Smooth muscle cell (in vitro differentiated cells): ENCODE measurements at regions not wholly inside any gene's neighbourhood (a gene's known extent, or its start where the extent isn't known, plus 50 kb on each side); places are given as distances from the start of the nearest gene placed in this dataset.

ENCODE experiments used
- DNase-seq: peaks from one replicate; lab custom pipeline; 2025; ENCODE audit not compliant: unreplicated experiment; lab: John Stamatoyannopoulos, UW
- H2AFZ ChIP-seq: fragments of 200-600 bp; sonication (generic); 2 replicates; pipeline ENCODE4 v1.6.0; 2016; ENCODE audit warnings: antibody characterized with exemption, low read depth, mild to moderate bottlenecking
- H3F3A ChIP-seq: fragments of 200-600 bp; sonication (generic); 2 replicates; pipeline ENCODE4 v1.6.0; 2017; ENCODE audit warnings: antibody characterized with exemption, low read depth
- H3K27ac ChIP-seq: fragments of 200-600 bp; sonication (generic); 2 replicates; pipeline ENCODE4 v1.5.1; 2016; ENCODE audit warnings: low read depth, mild to moderate bottlenecking
- H3K27me3 ChIP-seq: fragments of 200-600 bp; sonication (generic); 2 replicates; pipeline ENCODE4 v1.6.1; 2016; ENCODE audit warnings: low read depth, mild to moderate bottlenecking
- H3K36me3 ChIP-seq: fragments of 200-600 bp; sonication (generic); 2 replicates; pipeline ENCODE4 v1.5.1; 2016; ENCODE audit warnings: low read depth
- H3K4me1 ChIP-seq: fragments of 200-600 bp; sonication (generic); 2 replicates; pipeline ENCODE4 v1.5.1; 2016; ENCODE audit warnings: low read depth
- H3K4me2 ChIP-seq: fragments of 200-600 bp; sonication (generic); 2 replicates; pipeline ENCODE4 v1.6.0; 2016; ENCODE audit warnings: mild to moderate bottlenecking
- H3K4me3 ChIP-seq: fragments of 200-600 bp; sonication (generic); 2 replicates; pipeline ENCODE4 v1.5.1; 2016; ENCODE audit warnings: mild to moderate bottlenecking
- H3K79me2 ChIP-seq: fragments of 200-600 bp; sonication (generic); 2 replicates; pipeline ENCODE4 v1.6.0; 2016; ENCODE audit warnings: low read depth, mild to moderate bottlenecking
- H3K9ac ChIP-seq: fragments of 200-600 bp; sonication (generic); 2 replicates; pipeline ENCODE4 v1.6.0; 2016; ENCODE audit warnings: low read depth
- H3K9me3 ChIP-seq: fragments of 200-600 bp; sonication (generic); replicated peaks from 2 replicates; pipeline ENCODE4 v1.5.1; 2016; ENCODE audit warnings: low read depth
- H4K20me1 ChIP-seq: fragments of 200-600 bp; sonication (generic); 2 replicates; pipeline ENCODE4 v1.6.0; 2016; ENCODE audit warnings: low read depth
- CTCF ChIP-seq: fragments of 200-600 bp; sonication (generic); IDR thresholded peaks from 2 replicates; pipeline ENCODE4 v1.5.1; 2017; ENCODE audit warnings: borderline replicate concordance, mild to moderate bottlenecking, antibody characterized with exemption; ENCODE audit not compliant: insufficient read depth, poor library complexity, severe bottlenecking
- WGBS: methylation state at CpG from one replicate; pipeline ENCODE4 v1.1.7; 2016; ENCODE audit warnings: low lambda C conversion rate; 5-methylcytosine and 5-hydroxymethylcytosine counted together

- H3K27me3 ChIP-seq: no peaks in the 10 kb centered on the region
- 35% methylated on average over 3 of the region's 3 CpGs for WGBS
Measured at GRCh38 chr7:33671531-33672262, 233.6 kb upstream of the BMPER start.

GRCh38 chr7:33673029-33673700, 232.2 kb upstream of the BMPER start:
- H3K9ac ChIP-seq: no peak overlapping the region
- no peaks in the 10 kb centered on the region for H4K20me1 ChIP-seq
- no peaks in the 10 kb centered on the region for H3K9me3 ChIP-seq
- TF ChIP-seq CTCF: no peak
- no peak overlapping the region for H3K4me2 ChIP-seq
- no peaks in the 10 kb centered on the region for H3K4me1 ChIP-seq
- H3F3A ChIP-seq: no peaks in the 10 kb centered on the region
- H3K79me2 ChIP-seq: no peaks in the 10 kb centered on the region
- no peak overlapping the region for H2AFZ ChIP-seq
- WGBS: 89% methylated on average over 4 of the region's 4 CpGs
- no peaks in the 10 kb centered on the region for H3K36me3 ChIP-seq
- no peak for DNase-seq
- no peak overlapping the region for H3K4me3 ChIP-seq
- no peak overlapping the region for H3K27ac ChIP-seq
- no peaks in the 10 kb centered on the region for H3K27me3 ChIP-seq

More at GRCh38 chr7:33671531-33672262, 233.6 kb upstream of the BMPER start:
- Histone ChIP-seq H3K9ac (no peak overlapping the region), H4K20me1 (no peaks in the 10 kb centered on the region), H3K9me3 (no peaks in the 10 kb centered on the region), H2AFZ (no peak overlapping the region), H3F3A (no peaks in the 10 kb centered on the region), H3K27ac (no peak overlapping the region), H3K4me1 (no peaks in the 10 kb centered on the region), H3K4me3 (no peak overlapping the region), H3K36me3 (no peaks in the 10 kb centered on the region), H3K4me2 (no peak overlapping the region), H3K79me2 (no peaks in the 10 kb centered on the region)
- DNase-seq: no peak
- no peak for TF ChIP-seq CTCF

GRCh38 chr7:33674804-33675411, 230.4 kb upstream of the BMPER start:
- H3K9ac ChIP-seq: no peak overlapping the region
- H3F3A ChIP-seq: no peaks in the 10 kb centered on the region
- no peaks in the 10 kb centered on the region for H3K36me3 ChIP-seq
- no peaks in the 10 kb centered on the region for H4K20me1 ChIP-seq
- H3K9me3 ChIP-seq: no peaks in the 10 kb centered on the region
- H3K27ac ChIP-seq: no peak overlapping the region
- no peaks in the 10 kb centered on the region for H3K79me2 ChIP-seq
- no peak for DNase-seq
- 85% methylated on average over 4 of the region's 4 CpGs for WGBS
- no peak overlapping the region for H3K4me2 ChIP-seq
- H3K27me3 ChIP-seq: no peaks in the 10 kb centered on the region
- H3K4me1 ChIP-seq: no peaks in the 10 kb centered on the region
- H3K4me3 ChIP-seq: no peak overlapping the region
- no peak overlapping the region for H2AFZ ChIP-seq
- no peak for TF ChIP-seq CTCF
